ENCODE measurements at regions not wholly inside any gene's neighbourhood (a gene's known extent, or its start where the extent isn't known, plus 50 kb on each side); places are given as distances from the start of the nearest gene placed in this dataset.
A peak's percentile ranks its signal among the peaks of the same experiment; 100 is the strongest.

DNA sequence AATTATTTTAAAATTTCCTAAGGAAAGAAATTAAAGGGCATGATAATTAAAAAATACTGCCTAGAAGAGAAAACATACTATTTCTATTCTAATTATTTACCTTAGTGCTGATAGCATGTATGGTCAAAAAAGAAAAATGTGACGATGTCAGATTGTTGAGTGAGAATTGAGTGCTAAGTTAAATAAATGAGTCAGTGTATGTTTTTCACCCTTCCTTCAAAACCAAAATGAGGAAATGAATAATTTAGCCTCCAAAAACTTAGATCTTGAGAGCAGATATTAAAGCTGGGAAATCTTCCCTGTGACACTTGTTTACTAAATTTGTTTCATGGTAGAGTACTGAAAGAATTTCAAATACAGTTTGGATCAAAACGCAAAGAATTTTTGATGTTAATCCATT lies 58.6 kb upstream of the NYAP2 start:
- DNase-seq, result no peak

DNA sequence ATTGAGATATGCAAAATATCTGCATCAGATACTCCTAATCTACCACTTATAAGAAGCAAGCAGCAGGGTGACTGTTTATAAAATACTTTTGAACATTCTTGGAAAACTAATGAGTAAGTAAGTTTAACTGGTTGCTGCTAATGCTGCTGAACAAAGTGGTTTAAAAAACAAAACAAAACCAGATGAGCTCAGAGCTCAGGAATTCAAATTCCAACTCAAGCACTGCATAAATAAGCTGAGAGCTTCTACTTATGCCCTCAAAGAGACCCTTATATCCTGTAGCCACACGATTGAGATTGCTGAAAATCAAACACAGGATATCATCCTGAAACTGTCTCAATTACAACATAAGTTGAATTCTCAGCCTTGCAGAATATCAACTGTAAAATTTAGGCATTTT lies 62.3 kb upstream of the NYAP2 start:
- no peak for DNase-seq

DNA sequence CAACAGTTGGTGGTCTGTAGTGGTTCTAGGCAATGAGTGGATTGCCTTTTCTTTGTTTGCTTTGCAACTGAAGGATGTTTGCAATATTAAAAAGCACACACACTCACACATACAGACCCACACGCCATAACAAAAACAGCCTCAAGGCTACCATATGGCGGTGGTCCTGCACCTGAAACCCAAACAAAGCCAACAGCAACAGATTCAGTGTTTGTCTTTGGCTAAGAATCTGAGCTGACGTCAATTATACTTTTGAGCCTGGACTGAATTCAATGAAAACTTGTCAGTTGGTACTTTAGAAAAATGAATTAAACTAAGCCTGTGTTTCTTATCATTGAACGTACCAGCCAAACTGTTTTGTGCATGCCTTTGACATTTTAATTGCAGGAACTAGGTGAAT lies 65.0 kb upstream of the NYAP2 start:
- peak; percentile 48 for DNase-seq

DNA sequence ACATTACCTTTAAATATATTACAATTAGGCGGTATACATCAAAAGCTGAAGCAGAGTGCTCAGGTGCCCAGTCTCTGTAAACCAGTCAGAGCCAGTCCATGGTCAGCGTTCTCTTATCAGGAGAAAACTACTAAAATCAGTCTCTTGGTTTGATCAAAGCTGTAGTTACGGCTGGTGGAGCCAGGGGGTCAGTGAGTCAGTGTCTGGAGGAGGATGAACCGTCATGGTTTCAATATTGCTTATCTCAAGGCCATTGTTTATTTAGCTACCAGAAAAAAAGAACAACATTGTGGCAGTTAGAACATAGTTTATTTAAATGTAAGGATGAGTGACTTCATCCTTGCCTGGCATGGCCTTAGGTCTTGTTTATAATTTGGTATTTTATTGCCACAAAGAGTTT lies 71.3 kb upstream of the NYAP2 start:
- DNase-seq, result no peak

DNA sequence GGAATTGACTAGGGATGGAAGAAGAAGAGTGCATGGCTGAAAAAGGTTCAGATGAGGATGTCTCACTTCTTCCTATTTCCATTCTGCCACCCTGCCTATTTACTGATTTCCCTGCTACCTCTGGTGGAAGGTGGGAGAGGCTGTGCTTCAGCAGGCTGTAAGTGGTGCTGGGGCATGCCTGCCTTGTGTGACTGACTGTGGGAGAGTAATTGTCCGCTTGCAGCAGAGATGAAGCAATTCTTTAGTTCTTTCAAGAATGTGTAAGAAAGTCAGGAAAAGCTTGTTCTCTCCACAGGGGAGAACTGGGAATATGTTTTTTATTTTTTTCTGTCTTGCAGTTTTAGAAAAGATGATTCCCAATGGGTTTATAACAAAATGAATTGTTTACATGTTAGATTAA lies 72.5 kb upstream of the NYAP2 start:
- no peak for DNase-seq

DNA sequence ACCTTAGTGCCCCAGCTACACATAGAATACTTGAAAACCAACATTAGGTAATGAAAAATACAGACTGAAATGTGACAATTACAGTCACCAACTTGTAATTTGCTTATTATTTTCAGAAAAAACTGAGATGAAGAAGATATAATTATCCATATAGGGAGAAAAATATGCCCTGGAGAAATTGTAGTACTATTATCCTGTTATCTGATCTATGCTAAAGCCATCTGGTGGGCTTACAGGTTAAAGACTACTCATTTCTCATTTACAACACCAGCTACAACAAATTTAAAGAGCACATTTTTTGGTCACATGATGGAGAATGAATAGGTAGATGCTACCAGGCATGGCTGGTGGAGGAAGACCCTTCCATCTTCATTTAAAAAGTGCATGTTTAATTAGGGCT lies 79.6 kb upstream of the NYAP2 start:
- no peak for DNase-seq

DNA sequence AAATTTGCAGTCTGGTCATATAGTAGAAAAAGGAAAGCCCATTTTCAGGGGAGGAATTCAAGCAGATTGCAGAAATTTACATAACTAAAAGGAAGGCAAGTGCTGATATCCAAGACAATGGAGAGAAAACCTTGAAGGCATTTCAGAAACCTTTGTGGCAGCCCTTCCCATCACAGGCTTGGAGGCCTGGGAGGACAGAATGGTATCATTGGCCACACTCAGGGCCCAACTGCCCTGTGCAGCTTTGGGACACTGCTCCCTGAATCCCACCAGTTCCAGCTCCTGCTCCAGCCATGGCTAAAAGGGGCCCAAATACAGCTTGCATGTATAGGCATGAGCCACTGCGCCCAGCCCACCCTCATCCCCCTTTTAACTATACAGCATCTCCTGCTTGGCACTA lies 81.1 kb upstream of the NYAP2 start:
- no peak for DNase-seq

DNA sequence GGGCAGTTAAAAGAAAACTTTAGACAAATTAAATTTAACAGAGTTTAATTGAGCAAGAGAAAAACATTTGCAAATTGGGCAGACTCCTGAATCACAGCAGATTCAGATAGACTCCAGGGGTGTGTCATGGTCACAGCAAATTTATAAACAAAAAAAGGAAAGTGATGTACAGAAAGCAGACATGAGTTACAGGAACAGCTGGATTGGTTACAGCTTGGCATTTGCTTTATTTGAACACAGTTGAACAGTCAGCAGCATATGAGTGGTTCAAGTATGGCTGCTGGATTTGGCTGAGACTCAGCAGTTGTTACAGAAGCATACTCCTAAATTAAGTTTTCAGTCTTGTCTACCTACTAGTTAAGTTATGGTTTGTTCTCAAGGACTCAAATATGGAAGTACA lies 82.3 kb upstream of the NYAP2 start:
- no peak for DNase-seq

DNA sequence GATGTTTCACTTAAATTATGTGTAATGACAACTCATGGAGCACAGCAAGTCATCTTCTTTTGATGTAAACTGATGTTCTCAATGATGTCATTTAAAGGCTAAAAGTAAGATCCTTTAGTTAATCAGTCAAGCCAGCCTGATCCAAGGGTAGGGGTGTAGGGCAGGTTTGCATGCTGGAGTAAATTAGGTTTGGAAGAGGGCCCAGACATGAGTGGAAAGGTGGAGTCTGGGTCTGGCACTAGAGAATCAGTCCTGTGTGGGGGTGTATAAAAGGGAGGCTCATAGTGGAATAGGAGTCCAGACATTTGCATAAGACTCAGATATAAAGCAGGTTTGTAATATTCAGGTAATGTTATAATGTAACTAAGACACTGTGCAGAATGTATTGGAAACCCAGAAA lies 88.8 kb upstream of the NYAP2 start:
- peak; percentile 7 for DNase-seq

DNA sequence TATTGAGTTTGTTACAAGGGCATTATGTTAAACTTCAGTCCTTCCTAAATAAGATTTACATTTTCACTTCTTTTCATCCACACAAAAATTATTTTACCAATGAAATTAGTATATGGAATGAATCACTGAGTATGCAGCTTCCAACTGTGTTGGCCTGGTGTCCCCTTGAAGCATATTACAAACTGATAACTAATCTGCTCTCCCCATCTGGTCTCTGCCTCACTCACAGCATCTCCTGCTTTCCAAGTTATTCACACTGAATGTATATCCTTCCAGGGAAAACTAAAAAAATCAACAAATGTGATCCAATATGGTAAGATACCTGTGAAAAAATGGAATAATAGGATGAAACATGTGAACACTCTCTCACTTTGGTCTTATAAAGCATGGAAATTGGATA lies 90.0 kb upstream of the NYAP2 start:
- DNase-seq, result peak; percentile 0

DNA sequence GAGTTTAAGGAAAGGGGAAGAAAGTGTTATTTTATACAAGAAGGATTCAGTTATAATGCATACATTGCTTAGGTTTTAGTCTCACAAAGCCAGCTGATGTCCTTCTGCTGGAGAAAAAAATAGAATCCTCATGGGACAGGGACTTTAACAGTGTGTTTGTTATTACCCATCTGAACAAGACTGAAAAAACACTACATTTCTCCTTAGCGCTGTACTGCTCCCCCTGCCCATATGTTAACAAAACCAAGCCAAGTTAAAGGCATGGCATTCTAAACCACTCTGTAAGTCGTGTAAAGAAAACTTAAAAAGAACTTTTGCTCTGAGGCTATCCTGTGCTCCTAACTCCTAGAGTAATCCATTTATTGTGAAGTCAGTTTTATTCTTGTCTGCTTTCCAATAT lies 102.6 kb upstream of the NYAP2 start:
- DNase-seq, result no peak

DNA sequence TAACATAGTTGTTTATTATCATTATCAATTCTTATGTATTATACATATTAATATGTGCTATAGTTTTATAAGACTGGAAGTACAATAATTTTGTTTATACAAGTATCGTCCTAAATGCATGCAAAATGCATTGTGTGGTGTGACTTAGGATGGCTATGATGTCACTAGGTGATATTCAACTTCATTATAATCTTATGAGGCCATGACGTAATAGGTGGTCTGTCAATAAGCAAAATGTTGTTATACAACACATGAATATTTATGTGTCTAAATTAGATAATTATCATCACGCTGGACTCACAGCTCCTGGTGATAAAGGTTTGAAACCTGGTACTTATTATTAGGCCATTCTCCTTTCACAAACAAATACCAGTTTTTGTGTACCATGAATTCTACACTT lies 104.4 kb upstream of the NYAP2 start:
- no peak for DNase-seq

DNA sequence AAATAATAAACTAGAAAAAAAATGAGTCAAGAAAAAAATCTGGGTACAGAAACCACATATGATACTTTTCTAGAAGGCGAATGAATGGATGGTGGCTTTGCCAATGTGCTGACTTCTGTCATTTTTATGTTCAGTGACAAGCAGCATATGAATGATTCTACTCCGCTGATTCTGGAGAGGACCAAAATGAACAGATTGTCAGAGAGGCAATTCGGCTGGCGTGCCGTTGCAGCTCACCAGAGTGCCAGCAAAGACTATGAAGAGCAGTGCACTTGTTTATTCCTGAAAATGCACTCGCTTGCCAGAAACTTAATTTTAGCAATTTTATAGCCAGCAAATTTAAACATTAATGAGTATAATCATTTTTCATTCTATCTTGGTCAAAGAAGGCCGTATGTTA lies 105.9 kb upstream of the NYAP2 start:
- DNase-seq, result no peak

DNA sequence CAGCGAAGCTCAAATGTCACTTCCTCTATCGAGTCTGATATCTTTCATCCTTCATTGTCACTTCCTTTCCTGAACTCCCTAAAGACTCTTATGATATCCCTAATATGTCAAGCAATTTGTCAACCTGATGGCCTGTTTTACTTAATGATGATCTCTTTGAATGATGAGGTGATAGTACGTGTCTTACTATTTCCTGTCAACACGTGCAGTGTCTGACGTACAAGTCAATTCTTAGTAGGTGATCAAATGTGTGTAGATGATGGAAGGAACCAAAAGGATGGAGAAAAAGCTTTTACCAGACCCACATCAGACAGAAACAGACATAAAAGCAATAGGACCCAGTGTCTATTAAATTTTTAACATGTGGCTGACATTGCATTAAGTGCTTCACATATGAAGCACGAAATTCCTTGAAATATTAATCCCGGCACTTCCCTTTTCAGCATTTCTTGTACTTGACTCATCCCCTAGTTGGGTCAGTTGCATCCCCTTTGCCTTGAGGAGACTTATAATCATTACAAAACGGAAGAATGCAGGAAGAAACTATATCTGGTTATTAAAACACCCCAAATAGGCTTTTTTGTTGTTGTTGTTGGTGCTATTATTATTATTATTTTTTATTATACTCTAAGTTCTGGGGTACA lies 108.6 kb upstream of the NYAP2 start:
- no peak for DNase-seq

DNA sequence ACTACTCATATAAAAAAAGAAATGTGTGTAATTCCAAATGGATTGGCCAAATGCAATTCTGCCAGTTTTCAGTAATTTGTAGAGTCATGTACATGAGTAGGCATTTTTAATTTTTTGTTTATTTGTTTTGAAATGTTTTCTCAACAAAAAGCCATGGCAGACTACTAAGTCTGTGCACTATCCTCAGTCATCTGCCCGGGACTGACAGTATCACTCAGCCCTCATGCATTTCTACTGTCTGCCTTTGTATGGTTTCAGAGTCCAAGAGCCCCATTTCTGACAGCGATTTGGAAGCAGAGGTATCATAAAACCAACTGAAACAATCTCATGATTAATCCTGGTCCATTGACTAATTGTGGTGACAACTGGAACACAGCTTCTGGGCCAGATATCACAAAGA lies 109.9 kb upstream of the NYAP2 start:
- no peak for DNase-seq

DNA sequence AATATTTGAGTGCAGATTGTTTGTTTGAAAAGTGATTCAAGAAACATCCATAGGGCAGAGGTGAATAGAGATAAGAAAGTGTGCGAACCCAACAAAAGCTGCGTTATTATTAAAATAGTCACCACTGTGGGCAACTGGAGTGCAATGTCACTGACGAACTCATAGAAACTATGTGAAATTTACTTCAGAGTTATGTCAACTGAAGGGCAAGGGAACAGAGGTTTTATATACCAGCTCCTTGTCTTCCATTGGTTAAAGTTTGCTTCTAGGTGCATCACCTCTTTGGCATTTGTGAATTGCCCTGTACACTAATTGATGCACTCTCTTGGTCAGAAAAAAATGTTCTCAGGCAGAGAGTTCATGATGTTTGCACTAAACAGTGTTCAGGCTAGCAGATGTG lies 110.5 kb upstream of the NYAP2 start:
- no peak for DNase-seq

DNA sequence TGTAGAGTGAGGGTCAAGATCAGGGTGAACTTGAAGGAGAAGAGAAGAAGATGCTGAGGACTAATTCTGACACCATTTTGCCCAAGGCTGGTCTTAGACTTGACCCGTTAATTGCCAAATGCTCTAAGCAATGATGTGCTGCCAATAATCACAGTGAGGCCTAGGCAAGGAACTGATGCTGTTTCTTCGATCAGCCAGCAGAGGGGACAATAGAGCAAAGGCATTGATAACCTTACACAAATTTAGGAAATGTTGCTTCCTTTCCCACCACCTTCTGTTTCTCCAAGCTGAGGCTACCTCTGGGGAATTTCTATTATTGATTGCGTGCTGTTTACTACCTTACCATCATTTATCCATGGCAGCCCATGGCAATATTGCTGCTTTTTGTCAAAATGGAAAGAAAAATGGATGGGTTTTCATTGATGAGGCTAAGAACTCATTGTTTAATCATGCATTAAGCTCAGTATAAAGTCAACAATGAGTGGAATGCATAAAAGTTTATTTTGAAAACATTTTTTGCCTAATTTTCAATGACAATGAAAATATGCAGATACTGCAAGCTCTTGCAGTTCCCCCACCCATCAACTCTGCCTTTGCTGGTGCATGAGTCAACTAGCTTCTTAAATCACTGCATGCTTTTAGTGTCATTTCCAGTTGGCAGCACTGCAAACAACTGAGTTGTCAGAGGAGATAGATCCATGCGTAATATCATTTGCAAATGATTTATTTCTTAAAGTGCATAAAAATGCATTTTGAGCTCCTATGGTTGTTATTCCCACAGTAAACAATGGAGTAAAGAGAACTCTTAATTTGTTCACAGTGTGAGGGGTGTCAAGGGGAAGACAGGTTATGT lies 116.4 kb upstream of the NYAP2 start:
- peak; percentile 9 for DNase-seq

DNA sequence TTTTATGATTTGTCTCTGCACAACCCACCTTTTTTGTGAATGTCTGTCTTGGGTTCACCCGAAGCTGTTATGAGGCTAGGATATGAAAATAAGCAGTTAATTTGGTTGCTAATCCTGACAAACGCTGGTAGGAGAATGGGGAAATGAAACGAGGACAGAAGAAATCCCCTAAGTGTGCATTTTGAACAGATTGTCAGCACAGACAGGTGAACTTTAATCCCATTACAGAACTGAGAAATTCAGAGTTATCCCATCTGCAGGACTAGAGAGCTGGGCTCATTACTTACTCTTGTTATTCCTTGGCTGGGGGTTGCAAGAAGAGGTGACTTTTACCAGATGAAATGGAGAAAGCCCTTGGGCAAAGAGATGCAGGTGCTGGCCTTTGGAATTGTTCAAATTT lies 123.3 kb upstream of the NYAP2 start:
- no peak for DNase-seq

DNA sequence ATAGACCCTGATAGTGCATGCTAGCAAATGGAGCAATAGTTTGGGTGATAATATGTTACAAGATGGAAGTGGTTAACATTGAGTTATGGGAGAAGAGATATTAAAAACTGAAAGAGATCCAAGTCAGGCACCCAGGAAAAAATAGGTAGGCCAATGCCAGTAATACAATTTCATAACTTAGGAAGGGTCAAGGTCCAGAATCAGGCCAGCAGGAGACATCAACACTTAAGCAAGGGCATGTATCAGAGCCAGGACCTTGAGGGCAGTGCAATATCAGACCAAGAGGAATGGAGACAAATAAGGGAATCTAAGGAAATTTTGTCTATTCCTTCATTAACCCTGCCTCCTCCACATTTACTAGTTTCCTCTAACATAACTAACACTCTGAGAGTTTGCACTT lies 124.1 kb upstream of the NYAP2 start:
- DNase-seq, result no peak

DNA sequence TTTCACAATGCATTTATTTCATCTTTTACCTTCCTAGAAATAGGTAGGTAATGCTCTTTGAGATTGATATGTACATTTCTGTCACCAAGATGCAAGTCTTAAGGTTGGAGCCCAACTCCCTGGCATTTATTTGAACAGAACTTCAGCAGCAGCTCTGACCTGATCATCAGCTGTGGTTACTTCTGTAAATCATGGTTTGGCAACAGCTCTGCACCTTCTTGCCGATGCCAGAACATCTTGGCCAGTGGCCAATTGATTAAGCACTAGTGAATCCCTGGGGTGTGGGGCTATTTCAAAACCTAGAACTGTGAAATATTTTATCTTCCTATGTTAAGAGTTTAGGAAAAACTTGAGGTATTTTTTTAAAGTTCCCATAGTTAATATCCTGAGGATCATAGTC lies 124.8 kb upstream of the NYAP2 start:
- peak; percentile 75 for DNase-seq

DNA sequence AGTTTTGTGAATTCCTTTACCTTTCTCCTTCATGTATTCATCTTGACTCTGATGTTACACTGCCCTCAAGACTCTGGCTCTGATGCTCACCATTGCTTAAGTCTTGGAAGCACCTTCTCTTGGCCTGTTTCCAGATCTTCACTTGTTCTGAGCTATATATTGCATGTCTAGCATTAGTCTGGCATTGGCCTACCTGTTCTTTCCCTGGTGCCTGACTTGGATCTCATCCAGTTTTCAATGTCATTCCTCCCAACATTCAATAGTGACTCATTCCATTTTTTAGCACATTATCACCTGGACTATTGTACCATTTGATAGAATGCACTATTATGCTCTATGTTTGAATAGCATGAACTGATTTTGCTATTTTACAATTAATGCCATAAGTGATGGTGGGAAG lies 127.3 kb upstream of the NYAP2 start:
- DNase-seq, result no peak

DNA sequence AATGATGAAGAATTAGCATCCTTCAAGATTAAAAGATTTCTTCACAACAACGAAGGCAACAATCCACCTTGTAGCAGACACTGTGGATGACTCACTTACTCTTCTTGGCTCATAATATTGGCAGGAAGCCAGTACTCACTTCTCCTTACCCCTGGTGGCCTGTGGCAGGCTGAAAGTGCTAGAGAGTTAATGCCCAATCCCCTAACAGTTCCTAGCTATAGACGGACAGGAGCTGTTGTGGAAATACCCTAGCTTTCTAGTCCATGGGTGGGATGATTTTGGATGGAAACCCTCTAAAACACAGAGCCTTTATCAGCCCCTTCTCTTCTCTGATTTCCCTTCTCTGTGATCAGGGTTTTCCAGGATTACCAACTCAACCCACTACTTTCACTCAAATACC lies 128.6 kb upstream of the NYAP2 start:
- DNase-seq, result peak; percentile 65

DNA sequence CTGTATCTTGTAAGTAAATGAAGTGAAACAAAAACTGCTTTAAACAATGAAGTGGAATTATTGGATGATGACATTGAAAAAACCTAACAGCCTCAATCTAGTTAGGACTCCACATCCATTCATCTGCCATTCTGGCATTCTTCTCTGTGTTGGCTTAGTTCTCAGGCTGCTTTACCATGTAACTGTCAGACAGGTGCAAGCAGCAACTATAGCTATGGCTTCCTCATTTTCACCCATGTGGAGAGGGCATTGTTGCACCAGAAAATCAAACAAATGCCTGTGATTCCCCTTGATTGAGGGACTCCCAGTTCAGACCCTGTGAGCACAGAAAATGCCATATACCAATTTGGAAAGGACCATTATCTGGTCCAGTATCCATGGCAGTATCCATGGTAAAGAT lies 129.5 kb upstream of the NYAP2 start:
- no peak for DNase-seq

DNA sequence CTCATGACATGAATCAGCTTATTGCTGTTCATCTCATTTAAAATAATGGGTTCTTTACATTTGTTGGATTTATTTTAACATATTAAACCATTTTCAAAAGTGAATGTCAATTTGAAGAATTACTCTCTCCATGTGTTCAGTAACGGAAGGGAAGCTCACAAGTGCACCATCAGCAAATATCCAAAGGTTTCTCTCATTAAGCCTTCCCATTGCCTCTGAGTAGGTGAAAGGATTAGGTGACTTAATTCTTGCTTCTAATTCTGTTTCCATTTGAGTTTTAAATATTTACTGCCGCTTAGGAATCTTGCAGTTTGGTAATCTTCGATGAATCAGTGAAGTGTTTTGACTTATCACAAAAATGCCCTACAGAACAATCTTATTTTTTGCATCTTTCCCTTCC lies 145.1 kb upstream of the NYAP2 start:
- no peak for DNase-seq

DNA sequence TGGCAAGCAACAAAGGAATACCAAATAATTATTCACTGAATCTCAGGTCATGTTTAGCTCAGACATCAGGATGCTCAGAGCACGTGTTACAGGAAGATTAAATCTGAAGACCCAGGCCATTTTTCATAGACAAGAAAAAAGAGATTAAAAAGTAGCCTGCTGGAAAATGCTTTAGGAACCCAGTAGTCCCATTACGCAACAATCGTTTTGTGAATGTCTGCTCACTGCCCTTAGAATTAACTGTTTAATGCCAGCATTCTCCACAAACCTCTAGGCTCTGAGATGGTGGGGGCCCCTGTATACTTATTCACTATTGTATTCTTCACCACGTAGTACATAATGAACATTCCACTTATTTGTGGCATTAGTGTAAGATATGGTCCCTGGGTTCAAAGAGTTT lies 154.6 kb upstream of the NYAP2 start:
- no peak for DNase-seq
